ENCODE measurements at regions not wholly inside any gene's neighbourhood (a gene's known extent, or its start where the extent isn't known, plus 50 kb on each side); places are given as distances from the start of the nearest gene placed in this dataset.

DNA sequence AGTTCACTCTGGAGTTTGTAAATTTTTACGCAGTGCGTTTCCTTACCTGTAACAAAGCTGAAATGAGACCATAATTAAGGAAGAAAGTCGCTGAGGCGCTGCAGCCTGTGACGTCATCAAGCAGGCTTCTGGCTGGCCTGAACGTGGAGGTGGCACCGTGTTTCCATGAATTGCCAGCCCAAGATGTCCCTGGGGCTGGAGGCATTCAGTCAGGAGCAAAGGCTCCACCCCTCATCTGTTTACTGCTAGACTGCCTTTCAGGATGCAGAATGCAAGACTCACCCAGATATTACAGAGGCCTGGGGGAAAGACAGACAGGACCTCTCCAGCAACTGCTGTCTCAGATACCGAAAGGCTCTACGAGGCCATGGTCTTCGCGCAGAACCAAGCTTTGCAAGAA, 424.6 kb downstream of the TSHZ3 start:
- no peaks in the 10 kb centered on the region for H3K4me1 Mint-ChIP-seq
- no peaks in the 10 kb centered on the region for H3K36me3 Mint-ChIP-seq (ENCODE audit: low read depth)
- no peak for ATAC-seq
- H3K27ac Mint-ChIP-seq: no peak overlapping the region
- H3K27me3 Mint-ChIP-seq: peaks cover 2% of the 10 kb centered on the region
- no peak for DNase-seq
- H3K9me3 Mint-ChIP-seq: no peaks in the 10 kb centered on the region
- no peak overlapping the region for H3K4me3 Mint-ChIP-seq

DNA sequence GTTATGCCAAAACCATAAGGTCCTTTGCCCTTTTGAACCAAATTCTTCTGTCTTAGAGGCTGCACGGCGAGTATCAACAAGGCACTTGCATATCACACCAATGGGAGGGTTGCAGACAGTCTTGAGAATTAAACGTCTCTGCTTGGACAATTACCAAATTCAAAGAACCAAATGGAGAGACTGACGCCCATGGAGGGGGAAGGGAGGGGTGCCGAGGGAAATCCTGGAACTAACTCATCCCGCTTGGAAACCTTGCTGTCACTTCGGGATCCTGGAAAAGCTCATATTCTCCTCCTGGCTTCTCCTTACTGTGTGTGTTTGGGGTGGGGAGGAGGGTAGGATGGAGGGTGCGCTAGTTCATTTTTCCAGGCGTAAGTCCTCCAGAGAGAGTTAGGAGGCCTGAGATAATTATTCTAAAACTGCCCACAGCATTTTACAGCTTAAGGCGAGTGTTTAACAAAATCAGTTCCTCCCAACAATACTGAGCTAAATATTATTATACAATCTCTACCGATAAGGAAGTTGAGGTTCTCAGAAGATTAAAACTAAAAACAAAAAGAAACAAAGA, 425.1 kb downstream of the TSHZ3 start:
- ATAC-seq (no peak), DNase-seq (no peak)
- H3K36me3 Mint-ChIP-seq (ENCODE audit: low read depth): no peaks in the 10 kb centered on the region
- H3K4me1 Mint-ChIP-seq: no peaks in the 10 kb centered on the region
- no peak overlapping the region for H3K27ac Mint-ChIP-seq
- no peak overlapping the region for H3K4me3 Mint-ChIP-seq
- no peaks in the 10 kb centered on the region for H3K9me3 Mint-ChIP-seq
- peaks cover 4% of the 10 kb centered on the region for H3K27me3 Mint-ChIP-seq

DNA sequence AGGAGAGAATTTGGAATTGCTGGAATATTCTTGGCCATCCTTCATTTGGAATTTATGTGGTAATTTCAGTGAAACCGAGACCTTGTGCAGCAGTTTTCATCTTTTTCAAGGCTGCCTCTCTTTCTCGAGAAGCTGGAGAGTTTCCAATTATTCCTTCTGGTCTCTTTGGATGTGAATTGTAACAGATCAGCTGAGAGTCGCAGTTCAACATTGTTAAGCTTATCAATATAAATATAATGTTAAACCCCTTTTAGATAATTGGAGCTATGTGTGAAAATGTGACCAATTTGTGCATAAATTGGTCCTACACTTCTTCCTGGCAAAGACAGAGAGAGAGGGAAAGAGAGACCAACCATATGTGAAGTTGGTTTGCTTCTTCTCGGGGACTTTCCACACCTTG, 425.6 kb downstream of the TSHZ3 start:
- no peaks in the 10 kb centered on the region for H3K9me3 Mint-ChIP-seq
- no peak for ATAC-seq
- no peak overlapping the region for H3K4me3 Mint-ChIP-seq
- no peaks in the 10 kb centered on the region for H3K4me1 Mint-ChIP-seq
- no peak overlapping the region for H3K27ac Mint-ChIP-seq
- H3K27me3 Mint-ChIP-seq: peaks cover 4% of the 10 kb centered on the region
- no peak for DNase-seq
- no peaks in the 10 kb centered on the region for H3K36me3 Mint-ChIP-seq (ENCODE audit: low read depth)

DNA sequence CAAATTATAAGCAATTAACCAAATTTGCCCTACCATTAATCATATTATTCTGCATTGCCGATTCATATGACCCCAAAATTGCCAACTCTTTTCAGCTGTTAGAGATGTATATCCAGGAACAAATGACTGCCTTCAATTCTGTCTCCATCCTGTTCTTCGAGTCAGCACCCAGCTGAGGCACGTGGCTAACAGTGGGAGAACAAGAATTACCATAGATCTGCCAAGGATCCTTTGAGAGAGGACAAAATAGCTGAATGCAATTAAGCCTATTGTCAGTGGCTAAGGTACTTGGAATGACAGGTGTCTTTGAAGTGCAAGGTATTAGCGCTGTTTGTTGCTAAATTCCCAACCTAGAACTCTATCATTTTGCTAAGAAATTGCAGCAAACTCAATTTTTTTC, 426.1 kb downstream of the TSHZ3 start:
- no peak overlapping the region for H3K4me3 Mint-ChIP-seq
- H3K36me3 Mint-ChIP-seq (ENCODE audit: low read depth): no peaks in the 10 kb centered on the region
- no peak for DNase-seq
- H3K27me3 Mint-ChIP-seq: peaks cover 2% of the 10 kb centered on the region
- H3K27ac Mint-ChIP-seq: no peak overlapping the region
- no peaks in the 10 kb centered on the region for H3K9me3 Mint-ChIP-seq
- no peak for ATAC-seq
- H3K4me1 Mint-ChIP-seq: no peaks in the 10 kb centered on the region

DNA sequence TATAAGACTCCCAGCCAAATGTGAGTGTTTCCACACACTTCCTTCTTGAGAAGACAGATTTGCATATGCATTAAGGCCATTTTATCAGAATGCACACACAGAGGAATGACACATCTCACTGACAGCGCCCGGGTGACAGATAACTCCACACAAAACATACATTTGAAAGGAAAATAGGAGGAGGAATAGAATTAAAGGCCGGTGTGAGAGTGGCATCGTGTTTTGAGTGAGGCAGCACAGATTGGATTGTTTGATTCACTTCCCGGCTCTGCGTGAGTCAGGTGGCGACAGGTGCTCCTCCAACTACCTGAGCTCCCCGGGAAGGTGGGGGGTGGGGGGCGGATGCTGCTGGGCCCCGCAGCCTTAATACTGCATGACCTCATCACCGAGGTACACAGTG, 429.0 kb downstream of the TSHZ3 start:
- no peak overlapping the region for H3K4me3 Mint-ChIP-seq

DNA sequence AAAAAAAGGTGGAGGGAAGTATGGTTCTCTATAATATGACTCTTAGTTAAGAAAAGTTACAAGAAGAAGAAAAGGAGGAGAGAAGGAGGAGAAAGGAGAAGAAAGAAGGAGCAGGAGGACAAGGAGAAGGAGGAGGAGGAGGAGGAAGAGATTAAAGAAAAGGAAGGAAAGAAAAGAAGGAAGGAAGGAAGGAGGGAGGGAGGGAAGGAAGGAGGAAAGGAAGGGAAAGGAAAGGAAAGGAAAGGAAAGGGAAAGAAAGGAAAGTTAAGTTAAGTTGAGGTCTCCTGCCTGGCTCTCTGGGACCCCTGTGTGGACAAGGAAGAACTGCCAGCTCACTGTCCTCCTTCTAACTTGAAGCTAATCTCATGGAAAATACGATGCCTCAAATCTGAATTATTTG, 429.5 kb downstream of the TSHZ3 start:
- ATAC-seq (no peak), DNase-seq (no peak)
- peaks cover 2% of the 10 kb centered on the region for H3K27me3 Mint-ChIP-seq
- no peak overlapping the region for H3K4me3 Mint-ChIP-seq
- H3K36me3 Mint-ChIP-seq (ENCODE audit: low read depth): no peaks in the 10 kb centered on the region
- H3K4me1 Mint-ChIP-seq: no peaks in the 10 kb centered on the region
- H3K9me3 Mint-ChIP-seq: no peaks in the 10 kb centered on the region
- no peak overlapping the region for H3K27ac Mint-ChIP-seq

More for the DNA sequence above, 429.0 kb downstream of the TSHZ3 start:
- DNase-seq (no peak), ATAC-seq (no peak)
- no peaks in the 10 kb centered on the region for H3K36me3 Mint-ChIP-seq (ENCODE audit: low read depth)
- peaks cover 2% of the 10 kb centered on the region for H3K27me3 Mint-ChIP-seq
- no peaks in the 10 kb centered on the region for H3K4me1 Mint-ChIP-seq
- H3K9me3 Mint-ChIP-seq: no peaks in the 10 kb centered on the region
- no peak overlapping the region for H3K27ac Mint-ChIP-seq

DNA sequence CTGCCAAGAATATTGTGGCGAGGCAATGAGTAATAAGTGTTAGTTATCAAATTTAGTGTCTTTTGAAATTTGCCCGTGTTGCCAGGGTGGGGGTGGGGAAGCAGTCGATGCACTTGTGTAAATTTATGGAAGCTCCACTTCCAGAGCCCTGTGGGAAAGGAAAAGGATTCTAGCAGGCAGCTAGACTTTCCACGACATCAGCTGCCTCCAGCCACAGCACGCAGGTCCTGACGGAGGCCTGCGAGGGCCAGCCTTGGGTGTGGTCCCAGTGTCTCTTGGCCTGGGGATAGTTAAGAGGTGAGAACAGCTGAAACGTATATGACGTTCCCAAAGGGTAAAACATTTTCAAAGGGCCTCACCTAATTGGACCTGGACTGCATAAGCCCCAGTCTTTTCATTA, 433.0 kb downstream of the TSHZ3 start:
- Mint-ChIP-seq H3K27me3 (peaks cover 2% of the 10 kb centered on the region), H3K9me3 (no peaks in the 10 kb centered on the region), H3K4me3 (no peak overlapping the region)

DNA sequence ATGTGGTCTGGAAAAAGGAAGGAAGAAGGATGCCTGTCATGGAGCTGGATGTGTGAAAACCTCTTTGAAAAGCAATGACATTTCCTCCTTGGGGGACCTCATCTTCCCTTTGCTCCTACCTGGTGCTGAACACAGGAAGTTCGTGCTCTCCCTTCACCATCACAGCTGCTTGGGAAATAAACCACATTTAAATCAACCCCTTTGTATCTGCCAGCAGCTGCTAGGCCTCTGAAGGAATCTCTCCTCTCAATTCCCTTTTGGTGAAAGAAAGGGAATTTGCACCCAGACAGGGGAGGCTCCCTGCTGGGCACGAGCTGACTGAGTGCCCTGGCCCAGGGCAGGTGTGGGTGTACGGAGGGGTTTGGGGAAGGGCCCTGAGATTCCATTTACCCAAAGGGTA, 437.7 kb downstream of the TSHZ3 start:
- ATAC-seq (no peak), DNase-seq (no peak)
- H3K27ac Mint-ChIP-seq: no peak overlapping the region
- H3K9me3 Mint-ChIP-seq: no peaks in the 10 kb centered on the region
- H3K27me3 Mint-ChIP-seq: no peaks in the 10 kb centered on the region
- H3K36me3 Mint-ChIP-seq (ENCODE audit: low read depth): no peaks in the 10 kb centered on the region
- H3K4me3 Mint-ChIP-seq: no peak overlapping the region
- no peaks in the 10 kb centered on the region for H3K4me1 Mint-ChIP-seq

More for the DNA sequence above, 433.0 kb downstream of the TSHZ3 start:
- ATAC-seq (no peak), DNase-seq (no peak)
- Mint-ChIP-seq H3K27ac (no peak overlapping the region), H3K36me3 (ENCODE audit: low read depth) (no peaks in the 10 kb centered on the region), H3K4me1 (no peaks in the 10 kb centered on the region)

DNA sequence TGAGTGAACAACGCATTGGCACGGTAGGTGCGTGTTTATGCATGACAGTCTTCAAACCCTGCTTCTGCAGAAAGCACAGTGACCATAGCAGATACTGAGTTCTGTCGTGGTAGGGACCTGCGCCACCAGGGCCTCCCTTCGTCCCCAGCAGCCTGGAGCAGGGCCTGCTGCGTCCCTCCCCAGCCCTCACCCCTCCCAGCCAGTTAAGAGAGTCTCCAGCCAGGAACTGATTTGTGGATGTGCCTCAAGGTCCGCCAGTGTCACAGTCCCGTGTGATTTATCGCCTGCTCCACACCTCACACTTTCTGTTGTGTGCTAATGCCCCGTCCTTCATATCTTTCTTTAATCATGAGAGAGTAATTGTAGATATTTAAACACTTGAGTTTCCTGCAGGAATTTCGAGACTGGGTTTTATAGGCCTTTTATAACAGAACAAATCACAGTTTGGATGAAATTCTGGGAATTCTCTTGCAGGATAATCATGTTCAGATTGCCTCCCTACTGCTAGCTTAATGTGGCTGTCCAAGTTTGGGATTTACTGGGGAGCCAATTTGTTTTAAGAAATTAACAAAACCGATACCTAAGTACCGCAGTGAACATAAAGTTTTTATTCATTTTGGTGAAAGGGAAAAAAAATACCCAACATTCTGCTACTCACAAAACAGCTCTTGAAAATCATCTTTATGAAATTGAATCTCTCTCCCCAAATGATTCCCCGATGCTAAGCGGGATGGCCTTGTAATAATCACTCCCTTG, 438.6 kb downstream of the TSHZ3 start:
- DNase-seq: no peak
- H3K4me3 Mint-ChIP-seq: no peak overlapping the region
- no peaks in the 10 kb centered on the region for H3K36me3 Mint-ChIP-seq (ENCODE audit: low read depth)
- H3K9me3 Mint-ChIP-seq: no peaks in the 10 kb centered on the region
- H3K27me3 Mint-ChIP-seq: no peaks in the 10 kb centered on the region
- no peak overlapping the region for H3K27ac Mint-ChIP-seq
- ATAC-seq: no peak
- no peaks in the 10 kb centered on the region for H3K4me1 Mint-ChIP-seq

DNA sequence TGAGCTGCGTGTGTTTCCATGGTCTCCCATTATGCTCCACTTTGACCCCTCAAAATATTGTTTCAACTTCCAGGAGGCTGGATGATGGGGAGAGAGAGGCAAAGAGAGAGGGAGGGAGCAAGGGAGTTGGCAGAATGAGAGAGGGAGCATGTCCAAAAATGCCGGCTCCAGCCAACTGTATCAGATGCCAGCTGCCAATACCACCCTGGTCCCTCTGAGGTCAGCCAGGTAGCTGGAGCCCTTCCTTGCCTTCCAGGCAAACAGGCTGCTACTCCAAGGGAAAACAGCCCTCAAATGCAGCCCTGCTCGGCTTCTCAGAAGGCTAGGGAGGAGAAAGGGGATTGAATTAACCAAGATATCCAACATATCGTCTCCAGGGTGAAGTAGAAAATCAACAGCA, 440.0 kb downstream of the TSHZ3 start:
- H3K36me3 Mint-ChIP-seq (ENCODE audit: low read depth): no peaks in the 10 kb centered on the region
- ATAC-seq: no peak
- DNase-seq: no peak
- H3K4me1 Mint-ChIP-seq: no peaks in the 10 kb centered on the region
- H3K27ac Mint-ChIP-seq: no peak overlapping the region
- no peaks in the 10 kb centered on the region for H3K27me3 Mint-ChIP-seq
- H3K4me3 Mint-ChIP-seq: no peak overlapping the region
- no peaks in the 10 kb centered on the region for H3K9me3 Mint-ChIP-seq

DNA sequence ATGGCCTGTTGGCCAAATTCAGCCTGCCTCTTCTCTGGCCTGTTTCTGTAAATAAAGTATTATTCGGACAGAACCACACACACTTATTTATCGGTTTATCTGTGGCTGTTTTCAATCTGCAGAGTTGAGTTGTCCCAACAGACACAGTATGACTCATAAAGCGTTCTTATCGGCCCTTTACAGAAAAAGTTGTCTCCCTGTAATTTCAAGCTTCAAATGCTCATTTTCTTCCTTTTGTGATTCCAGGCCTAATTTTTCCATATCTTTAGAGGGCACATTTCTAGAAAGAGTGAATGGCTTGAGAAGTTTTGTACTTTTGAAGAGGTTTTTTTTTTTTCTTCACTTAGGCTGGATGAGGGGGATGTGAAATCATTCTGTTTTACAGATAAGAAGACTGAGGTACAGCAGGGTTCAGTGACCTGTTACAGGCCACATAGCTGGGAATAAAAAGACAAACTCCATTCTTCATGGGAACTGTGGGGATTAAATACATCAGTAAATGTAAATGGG, 440.9 kb downstream of the TSHZ3 start:
- Mint-ChIP-seq H3K27ac (no peak overlapping the region), H3K36me3 (ENCODE audit: low read depth) (no peaks in the 10 kb centered on the region), H3K27me3 (no peaks in the 10 kb centered on the region), H3K4me1 (no peaks in the 10 kb centered on the region), H3K9me3 (no peaks in the 10 kb centered on the region), H3K4me3 (no peak overlapping the region)
- no peak for DNase-seq
- no peak for ATAC-seq

DNA sequence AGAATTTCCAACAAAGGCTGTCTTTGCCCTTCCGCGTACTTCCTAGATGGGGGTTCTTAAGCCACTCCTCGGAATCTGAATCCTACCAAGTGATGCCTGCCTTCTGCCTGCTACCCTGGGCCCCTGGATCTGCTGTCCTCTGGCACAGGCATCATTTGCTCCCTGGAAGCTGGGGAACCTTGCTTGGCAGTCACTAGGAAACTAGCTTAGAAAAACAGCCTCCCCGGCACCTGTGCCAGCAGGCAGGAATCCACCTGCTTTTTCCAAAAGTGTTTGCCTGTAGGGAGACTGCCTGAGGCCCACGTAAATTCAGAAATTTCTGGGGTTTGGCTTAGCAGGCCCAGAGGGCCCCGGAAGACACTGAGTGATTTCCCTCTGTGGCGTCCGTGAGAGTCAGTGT, 442.4 kb downstream of the TSHZ3 start:
- Mint-ChIP-seq H3K4me3 (no peak overlapping the region), H3K27me3 (no peaks in the 10 kb centered on the region), H3K27ac (no peak overlapping the region), H3K9me3 (no peaks in the 10 kb centered on the region), H3K4me1 (no peaks in the 10 kb centered on the region), H3K36me3 (ENCODE audit: low read depth) (no peaks in the 10 kb centered on the region)
- ATAC-seq: no peak
- DNase-seq: no peak

DNA sequence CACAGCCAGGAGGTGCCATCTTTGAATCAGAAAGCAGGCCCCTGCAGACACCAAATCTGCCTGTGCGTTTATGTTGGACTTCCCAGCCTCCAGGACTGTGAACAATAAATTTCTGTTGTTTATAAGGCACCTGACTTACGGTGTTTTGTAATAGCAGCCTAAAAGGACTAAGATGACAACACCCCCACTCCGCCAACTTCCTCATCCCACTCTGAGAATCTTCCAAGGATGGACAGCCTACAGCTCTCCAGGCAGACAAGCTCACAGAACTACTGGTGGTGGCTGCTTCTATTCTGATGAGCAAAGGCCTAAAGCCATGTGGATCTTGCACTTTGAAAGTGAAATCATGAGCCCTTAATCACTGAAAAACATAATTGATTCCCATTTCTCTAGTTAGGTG, 449.2 kb downstream of the TSHZ3 start:
- no peaks in the 10 kb centered on the region for H3K9me3 Mint-ChIP-seq
- H3K27ac Mint-ChIP-seq: no peak overlapping the region
- DNase-seq (no peak), ATAC-seq (no peak)
- H3K36me3 Mint-ChIP-seq (ENCODE audit: low read depth): no peaks in the 10 kb centered on the region
- no peaks in the 10 kb centered on the region for H3K27me3 Mint-ChIP-seq
- no peak overlapping the region for H3K4me3 Mint-ChIP-seq
- H3K4me1 Mint-ChIP-seq: no peaks in the 10 kb centered on the region

DNA sequence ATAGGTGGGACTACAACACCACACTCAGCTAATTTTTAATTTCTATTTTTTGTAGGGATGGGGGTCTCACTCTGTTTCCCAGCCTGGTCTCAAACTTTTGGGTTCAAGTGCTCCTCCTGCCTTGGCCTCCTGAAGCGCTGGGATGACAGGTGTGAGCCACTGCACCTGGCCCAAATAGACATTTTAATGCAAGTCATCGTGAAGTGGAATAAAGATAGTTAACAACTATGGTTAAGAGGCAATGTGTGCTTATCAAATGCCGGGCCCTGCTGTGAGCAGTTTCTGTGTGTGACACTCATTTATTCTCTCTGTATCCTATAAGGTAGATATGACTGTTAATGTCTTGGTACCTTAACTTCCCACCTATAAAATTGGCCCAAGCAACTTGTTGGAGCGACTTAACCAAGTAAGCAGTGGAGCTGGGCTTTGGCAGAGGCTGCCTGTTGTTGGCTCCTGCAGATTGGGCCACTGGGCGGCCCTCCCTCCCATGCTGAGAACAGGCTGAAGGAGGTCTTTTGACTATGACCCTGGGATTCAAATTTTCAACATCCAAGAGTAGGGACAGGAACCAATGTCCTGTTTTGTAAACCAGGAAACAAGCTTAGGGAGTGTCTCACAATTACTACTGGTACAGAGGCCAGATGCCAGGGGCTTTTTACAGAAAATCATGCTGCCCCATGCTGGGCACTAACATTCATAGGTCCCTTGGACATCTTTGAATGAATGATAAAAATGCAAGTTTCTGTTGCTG, 450.7 kb downstream of the TSHZ3 start:
- DNase-seq (no peak), ATAC-seq (no peak)
- no peaks in the 10 kb centered on the region for H3K4me1 Mint-ChIP-seq
- H3K36me3 Mint-ChIP-seq (ENCODE audit: low read depth): no peaks in the 10 kb centered on the region
- no peaks in the 10 kb centered on the region for H3K9me3 Mint-ChIP-seq
- no peak overlapping the region for H3K27ac Mint-ChIP-seq
- no peaks in the 10 kb centered on the region for H3K27me3 Mint-ChIP-seq
- no peak overlapping the region for H3K4me3 Mint-ChIP-seq

DNA sequence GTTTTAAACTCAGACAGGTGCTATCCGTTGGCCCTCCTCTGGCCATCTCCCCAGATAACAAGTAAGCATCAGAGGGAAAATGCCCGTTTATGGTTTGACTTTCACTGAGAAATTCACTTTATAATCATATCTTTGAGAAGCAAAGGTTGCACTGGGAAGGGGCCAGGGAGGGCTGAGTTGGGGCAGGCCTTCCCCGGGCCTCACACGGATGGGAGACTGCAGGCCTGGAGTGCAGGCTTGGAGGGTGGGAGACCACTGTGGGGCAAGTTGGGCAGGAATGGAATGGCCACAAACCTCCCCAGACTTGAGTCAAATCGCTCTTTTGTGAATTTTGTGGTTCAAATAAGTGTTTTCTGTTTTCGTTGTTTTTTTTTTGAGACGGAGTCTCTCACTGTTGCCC, 451.7 kb downstream of the TSHZ3 start:
- H3K4me1 Mint-ChIP-seq: no peaks in the 10 kb centered on the region

More for the DNA sequence above, 451.7 kb downstream of the TSHZ3 start:
- H3K36me3 Mint-ChIP-seq (ENCODE audit: low read depth): no peaks in the 10 kb centered on the region
- H3K27me3 Mint-ChIP-seq: peaks cover 2% of the 10 kb centered on the region
- H3K9me3 Mint-ChIP-seq: no peaks in the 10 kb centered on the region
- no peak for ATAC-seq
- no peak overlapping the region for H3K4me3 Mint-ChIP-seq
- DNase-seq: no peak
- H3K27ac Mint-ChIP-seq: no peak overlapping the region
